ENCODE measurements at regions not wholly inside any gene's neighbourhood (a gene's known extent, or its start where the extent isn't known, plus 50 kb on each side); places are given as distances from the start of the nearest gene placed in this dataset.

GRCh38 chr17:55659661-55660060 lies 63.0 kb downstream of the TMEM100 start:
- Histone ChIP-seq H3K4me1 (ENCODE audit: insufficient read depth, low read length) (no peaks in the 10 kb centered on the region), H3K36me3 (ENCODE audit: insufficient read depth, low read length) (no peaks in the 10 kb centered on the region), H3K27ac (ENCODE audit: low read depth, low read length) (no peak overlapping the region), H3K27me3 (ENCODE audit: insufficient read depth, low read length) (no peaks in the 10 kb centered on the region), H3K4me3 (ENCODE audit: low read length in 2 of 2) (no peak overlapping the region), H3K9me3 (ENCODE audit: control insufficient read depth in 1 of 2, low read length in 2 of 2) (no peaks in the 10 kb centered on the region)
- no peak for DNase-seq
- no peak overlapping the region for H3K27ac Mint-ChIP-seq
- no peaks in the 10 kb centered on the region for H3K9me3 Mint-ChIP-seq
- H3K36me3 Mint-ChIP-seq = no peaks in the 10 kb centered on the region
- POLR2A ChIA-PET (ENCODE audit: partially characterized antibody) = no interaction called here
- H3K27me3 Mint-ChIP-seq = peaks cover 10 to 19% of the 10 kb centered on the region in 2 donors
- no peaks in the 10 kb centered on the region for H3K4me1 Mint-ChIP-seq
- H3K4me3 Mint-ChIP-seq = no peak overlapping the region
- intact Hi-C loops (cut with micrococcal nuclease) = no loop called here
- CTCF ChIA-PET (ENCODE audit: partially characterized antibody) = no interaction called here

- Mint-ChIP-seq H3K9me3 (no peaks in the 10 kb centered on the region), H3K4me1 (no peaks in the 10 kb centered on the region), H3K27me3 (peaks cover 8 to 15% of the 10 kb centered on the region in 2 donors), H3K27ac (no peak overlapping the region), H3K4me3 (no peak overlapping the region), H3K36me3 (no peaks in the 10 kb centered on the region)
- CTCF ChIA-PET (ENCODE audit: partially characterized antibody) = no interaction called here
- no peaks in the 10 kb centered on the region for H3K36me3 ChIP-seq (ENCODE audit: insufficient read depth, low read length)
- POLR2A ChIA-PET (ENCODE audit: partially characterized antibody) = no interaction called here
- no peak overlapping the region for H3K4me3 ChIP-seq (ENCODE audit: low read length in 2 of 2)
- no peaks in the 10 kb centered on the region for H3K27me3 ChIP-seq (ENCODE audit: insufficient read depth, low read length)
- H3K27ac ChIP-seq (ENCODE audit: low read depth, low read length) = no peak overlapping the region
- DNase-seq = no peak
- intact Hi-C loops (cut with micrococcal nuclease) = no loop called here
- H3K9me3 ChIP-seq (ENCODE audit: control insufficient read depth in 1 of 2, low read length in 2 of 2) = no peaks in the 10 kb centered on the region
- no peaks in the 10 kb centered on the region for H3K4me1 ChIP-seq (ENCODE audit: insufficient read depth, low read length)
Measured at GRCh38 chr17:55655777-55656176, 66.9 kb downstream of the TMEM100 start.

- Histone ChIP-seq H3K4me1 (ENCODE audit: insufficient read depth, low read length) (no peaks in the 10 kb centered on the region), H3K9me3 (ENCODE audit: control insufficient read depth in 1 of 2, low read length in 2 of 2) (no peaks in the 10 kb centered on the region), H3K4me3 (ENCODE audit: low read length in 2 of 2) (no peak overlapping the region), H3K27ac (ENCODE audit: low read depth, low read length) (no peak overlapping the region), H3K27me3 (ENCODE audit: insufficient read depth, low read length) (no peaks in the 10 kb centered on the region), H3K36me3 (ENCODE audit: insufficient read depth, low read length) (no peaks in the 10 kb centered on the region)
- ChIA-PET POLR2A (ENCODE audit: partially characterized antibody) (no interaction called here), CTCF (ENCODE audit: partially characterized antibody) (no interaction called here)
- no peaks in the 10 kb centered on the region for H3K9me3 Mint-ChIP-seq
- no peak overlapping the region for H3K4me3 Mint-ChIP-seq
- no peak overlapping the region for H3K27ac Mint-ChIP-seq
- intact Hi-C loops (cut with micrococcal nuclease) = no loop called here
- H3K27me3 Mint-ChIP-seq = peaks cover 11 to 19% of the 10 kb centered on the region in 2 donors
- no peaks in the 10 kb centered on the region for H3K36me3 Mint-ChIP-seq
- no peaks in the 10 kb centered on the region for H3K4me1 Mint-ChIP-seq
- no peak for DNase-seq
Measured at GRCh38 chr17:55654821-55655220, 67.8 kb downstream of the TMEM100 start.

GRCh38 chr17:55654022-55654421 lies 68.6 kb downstream of the TMEM100 start:
- Mint-ChIP-seq H3K4me3 (no peak overlapping the region), H3K27ac (no peak overlapping the region), H3K27me3 (peaks cover 17 to 19% of the 10 kb centered on the region in 2 donors), H3K36me3 (no peaks in the 10 kb centered on the region), H3K4me1 (no peaks in the 10 kb centered on the region), H3K9me3 (no peaks in the 10 kb centered on the region)
- intact Hi-C loops (cut with micrococcal nuclease) = no loop called here
- no peaks in the 10 kb centered on the region for H3K9me3 ChIP-seq (ENCODE audit: control insufficient read depth in 1 of 2, low read length in 2 of 2)
- no peaks in the 10 kb centered on the region for H3K36me3 ChIP-seq (ENCODE audit: insufficient read depth, low read length)
- no peaks in the 10 kb centered on the region for H3K27me3 ChIP-seq (ENCODE audit: insufficient read depth, low read length)
- ChIA-PET POLR2A (ENCODE audit: partially characterized antibody) (no interaction called here), CTCF (ENCODE audit: partially characterized antibody) (no interaction called here)
- DNase-seq = no peak
- H3K4me1 ChIP-seq (ENCODE audit: insufficient read depth, low read length) = no peaks in the 10 kb centered on the region
- no peak overlapping the region for H3K4me3 ChIP-seq (ENCODE audit: low read length in 2 of 2)
- no peak overlapping the region for H3K27ac ChIP-seq (ENCODE audit: low read depth, low read length)

GRCh38 chr17:55652825-55653224 lies 69.8 kb downstream of the TMEM100 start:
- ChIA-PET CTCF (ENCODE audit: partially characterized antibody) (no interaction called here), POLR2A (ENCODE audit: partially characterized antibody) (no interaction called here)
- no peak overlapping the region for H3K4me3 ChIP-seq (ENCODE audit: low read length in 2 of 2)
- intact Hi-C loops (cut with micrococcal nuclease) = no loop called here
- no peak overlapping the region for H3K27ac Mint-ChIP-seq
- H3K9me3 ChIP-seq (ENCODE audit: control insufficient read depth in 1 of 2, low read length in 2 of 2) = no peaks in the 10 kb centered on the region
- H3K4me3 Mint-ChIP-seq = no peak overlapping the region
- H3K4me1 ChIP-seq (ENCODE audit: insufficient read depth, low read length) = no peaks in the 10 kb centered on the region
- H3K36me3 ChIP-seq (ENCODE audit: insufficient read depth, low read length) = no peaks in the 10 kb centered on the region
- no peaks in the 10 kb centered on the region for H3K27me3 ChIP-seq (ENCODE audit: insufficient read depth, low read length)
- H3K9me3 Mint-ChIP-seq = no peaks in the 10 kb centered on the region
- H3K4me1 Mint-ChIP-seq = no peaks in the 10 kb centered on the region
- no peak overlapping the region for H3K27ac ChIP-seq (ENCODE audit: low read depth, low read length)
- peaks cover 17 to 20% of the 10 kb centered on the region in 2 donors for H3K27me3 Mint-ChIP-seq
- no peak for DNase-seq
- no peaks in the 10 kb centered on the region for H3K36me3 Mint-ChIP-seq

- CTCF ChIA-PET (ENCODE audit: partially characterized antibody) = no interaction called here
- H3K27ac Mint-ChIP-seq = no peak overlapping the region
- intact Hi-C loops (cut with micrococcal nuclease) = no loop called here
Measured at GRCh38 chr17:55652114-55652823, 70.4 kb downstream of the TMEM100 start.

GRCh38 chr17:55649957-55650597 lies 72.6 kb downstream of the TMEM100 start:
- H3K4me3 Mint-ChIP-seq = no peak overlapping the region
- Histone ChIP-seq H3K9me3 (ENCODE audit: control insufficient read depth in 1 of 2, low read length in 2 of 2) (no peaks in the 10 kb centered on the region), H3K4me3 (ENCODE audit: low read length in 2 of 2) (no peak overlapping the region), H3K4me1 (ENCODE audit: insufficient read depth, low read length) (no peaks in the 10 kb centered on the region), H3K36me3 (ENCODE audit: insufficient read depth, low read length) (no peaks in the 10 kb centered on the region), H3K27ac (ENCODE audit: low read depth, low read length) (no peak overlapping the region), H3K27me3 (ENCODE audit: insufficient read depth, low read length) (no peaks in the 10 kb centered on the region)
- DNase-seq = no peak
- H3K4me1 Mint-ChIP-seq = no peaks in the 10 kb centered on the region
- ChIA-PET POLR2A (ENCODE audit: partially characterized antibody) (no interaction called here), CTCF (ENCODE audit: partially characterized antibody) (no interaction called here)
- no peaks in the 10 kb centered on the region for H3K9me3 Mint-ChIP-seq
- H3K27ac Mint-ChIP-seq = no peak overlapping the region
- intact Hi-C loops (cut with micrococcal nuclease) = no loop called here
- peaks cover 16 to 17% of the 10 kb centered on the region in 2 donors for H3K27me3 Mint-ChIP-seq
- H3K36me3 Mint-ChIP-seq = no peaks in the 10 kb centered on the region

More at GRCh38 chr17:55652114-55652823, 70.4 kb downstream of the TMEM100 start:
- POLR2A ChIA-PET (ENCODE audit: partially characterized antibody) = no interaction called here
- Mint-ChIP-seq H3K4me3 (no peak overlapping the region), H3K9me3 (no peaks in the 10 kb centered on the region), H3K36me3 (no peaks in the 10 kb centered on the region), H3K27me3 (peaks cover 18 to 19% of the 10 kb centered on the region in 2 donors), H3K4me1 (no peaks in the 10 kb centered on the region)
- H3K36me3 ChIP-seq (ENCODE audit: insufficient read depth, low read length) = no peaks in the 10 kb centered on the region
- no peaks in the 10 kb centered on the region for H3K4me1 ChIP-seq (ENCODE audit: insufficient read depth, low read length)
- H3K4me3 ChIP-seq (ENCODE audit: low read length in 2 of 2) = no peak overlapping the region
- no peak for DNase-seq
- H3K27ac ChIP-seq (ENCODE audit: low read depth, low read length) = no peak overlapping the region
- H3K27me3 ChIP-seq (ENCODE audit: insufficient read depth, low read length) = no peaks in the 10 kb centered on the region
- no peaks in the 10 kb centered on the region for H3K9me3 ChIP-seq (ENCODE audit: control insufficient read depth in 1 of 2, low read length in 2 of 2)

Measured in CD4-positive, alpha-beta memory T cell (primary cell).